Ascending aorta (tissue), 2 donors: ENCODE measurements at regions not wholly inside any gene's neighbourhood (a gene's known extent, or its start where the extent isn't known, plus 50 kb on each side); places are given as distances from the start of the nearest gene placed in this dataset.

Source experiments
- DNase-seq, 2 donors: peaks; one replicate each; pipeline ENCODE4 v3.0.0-alpha.2; 2019; ENCODE audit warnings: low spot score in 2 of 2
- H3K27ac ChIP-seq, 2 donors: fragments of 200-600 bp; sonication (generic); one replicate each; pipeline ENCODE4 v1.5.1; 2016 to 2017; ENCODE audit warnings: mild to moderate bottlenecking in 1 of 2
- H3K27me3 ChIP-seq: fragments of 200-600 bp; sonication (generic); one replicate; pipeline ENCODE4 v1.5.1; 2017
- H3K36me3 ChIP-seq, 2 donors: fragments of 200-600 bp; sonication (generic); one replicate each; pipeline ENCODE4 v1.5.1; 2016
- H3K4me1 ChIP-seq, 2 donors: fragments of 200-600 bp; sonication (generic); one replicate each; pipeline ENCODE4 v1.5.1; 2016 to 2017; ENCODE audit warnings: mild to moderate bottlenecking in 1 of 2
- H3K4me3 ChIP-seq, 2 donors: fragments of 200-600 bp; sonication (generic); one replicate each; pipeline ENCODE4 v1.5.1; 2016 to 2017; ENCODE audit warnings: mild to moderate bottlenecking in 1 of 2
- H3K9me3 ChIP-seq, 2 donors: fragments of 200-600 bp; sonication (generic); one replicate each; pipeline ENCODE4 v1.5.1; 2016
- intact Hi-C: fragments of 100-400 bp; cut with DNase I; formaldehyde crosslinking; loops from one replicate; pipeline ENCODE4 v1.15.1; 2023
- TF ChIP-seq, protein P1 (sequence below), 3 experiments: fragments of 200-600 bp in 2 of 3; fragments of 450-650 bp in 1 of 3; sonication (generic) in 2 of 3; IDR thresholded peaks; one replicate each; pipeline ENCODE4 v1.5.1; 2016 to 2019; ENCODE audit warnings: antibody characterized with exemption in 3 of 3, mild to moderate bottlenecking in 1 of 3, moderate library complexity in 1 of 3

DNA sequence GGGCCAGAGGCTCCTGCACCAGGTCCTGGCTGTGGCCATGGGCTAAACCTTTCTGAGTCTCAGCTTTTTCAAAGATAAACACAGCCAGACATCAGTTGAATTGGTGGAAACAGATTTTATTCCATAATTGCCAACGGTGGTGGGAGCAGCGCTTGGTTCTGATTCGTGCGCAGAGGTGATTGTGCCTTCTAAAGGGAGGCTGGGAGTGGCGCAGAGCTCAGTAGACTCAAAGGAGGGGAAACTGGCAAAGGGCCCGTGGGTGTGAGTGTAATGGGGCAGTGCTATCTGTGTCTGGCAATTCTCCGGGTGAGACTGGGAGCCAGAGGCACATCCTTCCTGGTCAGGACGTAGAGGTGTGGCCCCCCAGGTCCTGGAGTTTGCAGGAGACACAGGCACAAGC lies 169.4 kb upstream of the PPP1R26 start:
- Histone ChIP-seq H3K4me1 (no peaks in the 10 kb centered on the region), H3K27me3 (no peaks in the 10 kb centered on the region), H3K36me3 (no peaks in the 10 kb centered on the region), H3K4me3 (no peak overlapping the region), H3K9me3 (peaks cover 6 to 13% of the 10 kb centered on the region in 2 donors), H3K27ac (no peak overlapping the region)
- no peak for DNase-seq
- intact Hi-C loops = no loop called here
- TF ChIP-seq, protein P1, sequence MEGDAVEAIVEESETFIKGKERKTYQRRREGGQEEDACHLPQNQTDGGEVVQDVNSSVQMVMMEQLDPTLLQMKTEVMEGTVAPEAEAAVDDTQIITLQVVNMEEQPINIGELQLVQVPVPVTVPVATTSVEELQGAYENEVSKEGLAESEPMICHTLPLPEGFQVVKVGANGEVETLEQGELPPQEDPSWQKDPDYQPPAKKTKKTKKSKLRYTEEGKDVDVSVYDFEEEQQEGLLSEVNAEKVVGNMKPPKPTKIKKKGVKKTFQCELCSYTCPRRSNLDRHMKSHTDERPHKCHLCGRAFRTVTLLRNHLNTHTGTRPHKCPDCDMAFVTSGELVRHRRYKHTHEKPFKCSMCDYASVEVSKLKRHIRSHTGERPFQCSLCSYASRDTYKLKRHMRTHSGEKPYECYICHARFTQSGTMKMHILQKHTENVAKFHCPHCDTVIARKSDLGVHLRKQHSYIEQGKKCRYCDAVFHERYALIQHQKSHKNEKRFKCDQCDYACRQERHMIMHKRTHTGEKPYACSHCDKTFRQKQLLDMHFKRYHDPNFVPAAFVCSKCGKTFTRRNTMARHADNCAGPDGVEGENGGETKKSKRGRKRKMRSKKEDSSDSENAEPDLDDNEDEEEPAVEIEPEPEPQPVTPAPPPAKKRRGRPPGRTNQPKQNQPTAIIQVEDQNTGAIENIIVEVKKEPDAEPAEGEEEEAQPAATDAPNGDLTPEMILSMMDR (IDR thresholded peaks at IDR 0.05) = no peak

GRCh38 chr9:135315572-135315971 lies 164.0 kb upstream of the PPP1R26 start:
- Histone ChIP-seq H3K9me3 (peaks cover 6 to 13% of the 10 kb centered on the region in 2 donors), H3K36me3 (no peaks in the 10 kb centered on the region), H3K27ac (no peak overlapping the region), H3K4me1 (no peaks in the 10 kb centered on the region), H3K27me3 (no peaks in the 10 kb centered on the region), H3K4me3 (no peak overlapping the region)
- TF ChIP-seq, protein P1 (IDR thresholded peaks at IDR 0.05) = no peak
- DNase-seq = no peak
- intact Hi-C loops = no loop called here

DNA sequence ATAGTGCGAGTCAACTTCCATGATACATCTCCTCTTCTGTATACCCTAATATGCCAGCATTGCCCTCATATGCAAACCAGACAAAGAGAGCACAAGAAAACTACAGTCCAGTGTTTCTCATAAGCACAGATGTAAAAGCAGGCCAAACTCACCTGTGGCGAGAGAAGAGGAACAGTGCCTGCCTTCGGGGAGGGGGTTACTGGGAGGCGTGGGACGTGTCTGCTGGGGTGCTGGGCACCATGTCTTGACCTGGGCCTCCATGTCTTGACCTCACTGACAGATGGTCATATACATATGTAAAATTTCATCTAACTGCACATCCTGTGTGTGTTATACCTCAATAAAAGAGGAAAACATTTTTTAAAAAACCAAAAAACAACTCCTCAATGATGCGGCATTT lies 159.3 kb upstream of the PPP1R26 start:
- Histone ChIP-seq H3K4me3 (no peak overlapping the region), H3K9me3 (no peaks in the 10 kb centered on the region), H3K27me3 (no peaks in the 10 kb centered on the region), H3K27ac (no peak overlapping the region), H3K36me3 (no peaks in the 10 kb centered on the region), H3K4me1 (no peaks in the 10 kb centered on the region)
- TF ChIP-seq, protein P1 (IDR thresholded peaks at IDR 0.05) = no peak
- intact Hi-C loops = no loop called here
- no peak for DNase-seq

DNA sequence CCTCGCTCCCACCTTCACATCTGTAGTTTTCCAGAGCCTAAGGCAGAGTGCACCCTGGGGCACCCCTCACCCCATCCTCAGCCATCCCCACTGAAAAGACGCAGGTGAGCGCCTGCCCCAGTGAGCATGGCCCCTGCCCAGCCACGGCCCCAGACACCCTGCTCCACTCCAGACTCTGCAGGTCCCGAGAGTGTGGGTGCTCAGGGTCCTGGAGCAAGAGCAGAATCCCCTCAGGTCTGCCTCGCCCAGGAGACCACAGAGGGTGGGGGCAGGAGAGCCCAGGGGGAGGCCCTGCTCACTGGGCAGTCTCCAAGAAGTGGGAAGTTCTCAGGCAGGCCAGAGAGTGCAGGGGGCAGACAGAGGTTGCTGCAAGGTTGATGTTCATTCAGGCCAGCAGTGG lies 158.6 kb upstream of the PPP1R26 start:
- Histone ChIP-seq H3K27me3 (no peaks in the 10 kb centered on the region), H3K36me3 (no peaks in the 10 kb centered on the region), H3K9me3 (no peaks in the 10 kb centered on the region), H3K4me3 (no peak overlapping the region), H3K27ac (no peak overlapping the region), H3K4me1 (no peaks in the 10 kb centered on the region)
- intact Hi-C loops = no loop called here
- DNase-seq = no peak
- TF ChIP-seq, protein P1 (IDR thresholded peaks at IDR 0.05) = no peak

GRCh38 chr9:135321580-135321979 lies 158.0 kb upstream of the PPP1R26 start:
- Histone ChIP-seq H3K27me3 (no peaks in the 10 kb centered on the region), H3K4me3 (no peak overlapping the region), H3K27ac (no peak overlapping the region), H3K36me3 (no peaks in the 10 kb centered on the region), H3K9me3 (no peaks in the 10 kb centered on the region), H3K4me1 (no peaks in the 10 kb centered on the region)
- intact Hi-C loops = no loop called here
- TF ChIP-seq, protein P1 (IDR thresholded peaks at IDR 0.05) = no peak
- no peak for DNase-seq

GRCh38 chr9:135324329-135324728 lies 155.3 kb upstream of the PPP1R26 start:
- TF ChIP-seq, protein P1 (IDR thresholded peaks at IDR 0.05) = no peak
- no peak overlapping the region for H3K27ac ChIP-seq
- H3K36me3 ChIP-seq = no peaks in the 10 kb centered on the region
- H3K27me3 ChIP-seq = no peaks in the 10 kb centered on the region
- no peaks in the 10 kb centered on the region for H3K9me3 ChIP-seq
- intact Hi-C loops = no loop called here
- H3K4me3 ChIP-seq = no peak overlapping the region
- DNase-seq = no peak
- no peaks in the 10 kb centered on the region for H3K4me1 ChIP-seq
